ENCODE measurements at regions not wholly inside any gene's neighbourhood (a gene's known extent, or its start where the extent isn't known, plus 50 kb on each side); places are given as distances from the start of the nearest gene placed in this dataset.
"Not testable (repeated sequence)": the region's sequence is repeated elsewhere in the genome, so short reads cannot be mapped to it uniquely, and the experiment has no call there.

GRCh38 chr6:105867821-105868220 is 218.3 kb upstream of the PRDM1 start:
- WGBS = 72% methylated on average over 2 of the region's 2 CpGs
- TF ChIP-seq HNF4G (IDR thresholded peaks at IDR 0.05) = no peak
- TF ChIP-seq JUND (IDR thresholded peaks at IDR 0.05) = no peak
- TF ChIP-seq ATF3 (IDR thresholded peaks at IDR 0.05) = no peak
- no peak for TF ChIP-seq TAF1 (conservative IDR thresholded peaks at IDR 0.05)
- no peak for TF ChIP-seq FOXA1 (IDR thresholded peaks at IDR 0.05)
- no peak for TF ChIP-seq EGR1 (IDR thresholded peaks at IDR 0.05; ENCODE audit: low read depth in 2 of 2)
- no peak for TF ChIP-seq RAD21 (IDR thresholded peaks at IDR 0.05)
- TF ChIP-seq SP1 (IDR thresholded peaks at IDR 0.05) = no peak
- no peak for TF ChIP-seq ZBTB33 (IDR thresholded peaks at IDR 0.05)
- Histone ChIP-seq H3K4me1 (ENCODE audit: control insufficient read depth in 4 of 4, insufficient read depth in 4 of 4, low read length in 3 of 4) (no peaks in the 10 kb centered on the region), H3K27me3 (ENCODE audit: control insufficient read depth in 4 of 4, insufficient read depth in 4 of 4, low read length in 3 of 4) (peaks cover 0 to 5% (median 0%) of the 10 kb centered on the region in 4 donors), H3K9me3 (ENCODE audit: control insufficient read depth in 4 of 4, low read length in 3 of 4) (peaks cover 0 to 3% (median 0%) of the 10 kb centered on the region in 4 donors), H3K4me3 (ENCODE audit: low read depth in 1 of 3, low read length in 3 of 3) (no peak overlapping the region), H3K9ac (ENCODE audit: low read depth in 1 of 2, low read length in 2 of 2) (no peak overlapping the region), H3K27ac (ENCODE audit: low read depth in 1 of 2, low read length in 2 of 2) (no peak overlapping the region), H3K36me3 (ENCODE audit: control insufficient read depth in 4 of 4, insufficient read depth in 3 of 4, low read depth in 1 of 4, low read length in 3 of 4) (no peaks in the 10 kb centered on the region)
- no peak for DNase-seq (ENCODE audit: low spot score)

- Histone ChIP-seq H3K4me1 (ENCODE audit: control insufficient read depth in 4 of 4, insufficient read depth in 4 of 4, low read length in 3 of 4) (no peaks in the 10 kb centered on the region), H3K27me3 (ENCODE audit: control insufficient read depth in 4 of 4, insufficient read depth in 4 of 4, low read length in 3 of 4) (peaks cover 0 to 5% (median 0%) of the 10 kb centered on the region in 4 donors), H3K9ac (ENCODE audit: low read depth in 1 of 2, low read length in 2 of 2) (no peak overlapping the region), H3K27ac (ENCODE audit: low read depth in 1 of 2, low read length in 2 of 2) (no peak overlapping the region), H3K4me3 (ENCODE audit: low read depth in 1 of 3, low read length in 3 of 3) (no peak overlapping the region), H3K9me3 (ENCODE audit: control insufficient read depth in 4 of 4, low read length in 3 of 4) (peaks cover 0 to 3% (median 0%) of the 10 kb centered on the region in 4 donors), H3K36me3 (ENCODE audit: control insufficient read depth in 4 of 4, insufficient read depth in 3 of 4, low read depth in 1 of 4, low read length in 3 of 4) (no peaks in the 10 kb centered on the region)
- DNase-seq (ENCODE audit: low spot score) = no peak
- no peak for TF ChIP-seq RAD21 (IDR thresholded peaks at IDR 0.05)
- TF ChIP-seq HNF4G (IDR thresholded peaks at IDR 0.05) = no peak
- WGBS = 89% methylated on average over 5 of the region's 5 CpGs
These were observed 218.9 kb upstream of the PRDM1 start for GRCh38 chr6:105867277-105867676.

GRCh38 chr6:105862936-105863607 is 223.1 kb upstream of the PRDM1 start:
- 79% methylated on average over 5 of the region's 5 CpGs for WGBS
- TF ChIP-seq ZBTB33 (IDR thresholded peaks at IDR 0.05) (no peak), HNF4A (conservative IDR thresholded peaks at IDR 0.05) (no peak), RXRA (IDR thresholded peaks at IDR 0.05) (no peak), HNF4G (IDR thresholded peaks at IDR 0.05) (no peak)
- Histone ChIP-seq H3K4me3 (ENCODE audit: low read depth in 1 of 3, low read length in 3 of 3) (no peak overlapping the region), H3K9ac (ENCODE audit: low read depth in 1 of 2, low read length in 2 of 2) (no peak overlapping the region), H3K9me3 (ENCODE audit: control insufficient read depth in 4 of 4, low read length in 3 of 4) (peaks cover 0 to 3% (median 0%) of the 10 kb centered on the region in 4 donors), H3K4me1 (ENCODE audit: control insufficient read depth in 4 of 4, insufficient read depth in 4 of 4, low read length in 3 of 4) (no peaks in the 10 kb centered on the region), H3K27ac (ENCODE audit: low read depth in 1 of 2, low read length in 2 of 2) (no peak overlapping the region), H3K27me3 (ENCODE audit: control insufficient read depth in 4 of 4, insufficient read depth in 4 of 4, low read length in 3 of 4) (peaks cover 0 to 5% (median 0%) of the 10 kb centered on the region in 4 donors), H3K36me3 (ENCODE audit: control insufficient read depth in 4 of 4, insufficient read depth in 3 of 4, low read depth in 1 of 4, low read length in 3 of 4) (no peaks in the 10 kb centered on the region)
- DNase-seq (ENCODE audit: low spot score) = no peak

GRCh38 chr6:105860927-105861326 is 225.2 kb upstream of the PRDM1 start:
- not testable (repeated sequence) for H3K36me3 ChIP-seq (ENCODE audit: control insufficient read depth in 4 of 4, insufficient read depth in 3 of 4, low read depth in 1 of 4, low read length in 3 of 4); H3K4me1 ChIP-seq (ENCODE audit: control insufficient read depth in 4 of 4, insufficient read depth in 4 of 4, low read length in 3 of 4); H3K9ac ChIP-seq (ENCODE audit: low read depth in 1 of 2, low read length in 2 of 2); H3K4me3 ChIP-seq (ENCODE audit: low read depth in 1 of 3, low read length in 3 of 3); H3K27me3 ChIP-seq (ENCODE audit: control insufficient read depth in 4 of 4, insufficient read depth in 4 of 4, low read length in 3 of 4); H3K9me3 ChIP-seq (ENCODE audit: control insufficient read depth in 4 of 4, low read length in 3 of 4); DNase-seq (ENCODE audit: low spot score); H3K27ac ChIP-seq (ENCODE audit: low read depth in 1 of 2, low read length in 2 of 2)
